CD4-positive, alpha-beta T cell treated with Interleukin-4 for 1 hour (primary cell): ENCODE measurements at regions not wholly inside any gene's neighbourhood (a gene's known extent, or its start where the extent isn't known, plus 50 kb on each side); places are given as distances from the start of the nearest gene placed in this dataset.
"Not testable (repeated sequence)": the region's sequence is repeated elsewhere in the genome, so short reads cannot be mapped to it uniquely, and the experiment has no call there.

Experiments
- DNase-seq, 2 donors: peaks; one replicate each; pipeline ENCODE4 v3.0.0-alpha.2; 2020 to 2022

- DNase-seq = no peak
Observed at GRCh38 chr15:25236143-25236860, 202.5 kb downstream of the UBE3A start.

GRCh38 chr15:25236861-25237155, 202.0 kb downstream of the UBE3A start:
- no peak for DNase-seq

- no peak for DNase-seq
Observed at GRCh38 chr15:25237291-25237978, 201.4 kb downstream of the UBE3A start.

GRCh38 chr15:25238126-25238525, 200.7 kb downstream of the UBE3A start:
- DNase-seq = no peak

GRCh38 chr15:25238716-25239470, 199.9 kb downstream of the UBE3A start:
- no peak for DNase-seq

- DNase-seq = no peak
Observed at GRCh38 chr15:25239471-25240345, 199.1 kb downstream of the UBE3A start.

GRCh38 chr15:25240461-25241021, 198.3 kb downstream of the UBE3A start:
- no peak for DNase-seq

- DNase-seq = peak in 1 of 2 donors; percentile 9
Observed at GRCh38 chr15:25241241-25241801, 197.5 kb downstream of the UBE3A start.

- DNase-seq = peak in 1 of 2 donors; percentile 10
Observed at GRCh38 chr15:25242166-25242879, 196.5 kb downstream of the UBE3A start.

GRCh38 chr15:25242957-25243799, 195.6 kb downstream of the UBE3A start:
- DNase-seq = peak in 1 of 2 donors; percentile 9

- DNase-seq = no peak
Observed at GRCh38 chr15:25243800-25244097, 195.1 kb downstream of the UBE3A start.

GRCh38 chr15:25244731-25245585, 193.9 kb downstream of the UBE3A start:
- no peak for DNase-seq

GRCh38 chr15:25245801-25246622, 192.8 kb downstream of the UBE3A start:
- peak in 1 of 2 donors; percentile 9 for DNase-seq

- peak in 1 of 2 donors; percentile 10 for DNase-seq
Observed at GRCh38 chr15:25246641-25247406, 192.0 kb downstream of the UBE3A start.

GRCh38 chr15:25247407-25248038, 191.3 kb downstream of the UBE3A start:
- DNase-seq = no peak

GRCh38 chr15:25248087-25248486, 190.7 kb downstream of the UBE3A start:
- not testable (repeated sequence) for DNase-seq

- no peak for DNase-seq
Observed at GRCh38 chr15:25248583-25249235, 190.1 kb downstream of the UBE3A start.
